ENCODE measurements at regions not wholly inside any gene's neighbourhood (a gene's known extent, or its start where the extent isn't known, plus 50 kb on each side); places are given as distances from the start of the nearest gene placed in this dataset.

DNA sequence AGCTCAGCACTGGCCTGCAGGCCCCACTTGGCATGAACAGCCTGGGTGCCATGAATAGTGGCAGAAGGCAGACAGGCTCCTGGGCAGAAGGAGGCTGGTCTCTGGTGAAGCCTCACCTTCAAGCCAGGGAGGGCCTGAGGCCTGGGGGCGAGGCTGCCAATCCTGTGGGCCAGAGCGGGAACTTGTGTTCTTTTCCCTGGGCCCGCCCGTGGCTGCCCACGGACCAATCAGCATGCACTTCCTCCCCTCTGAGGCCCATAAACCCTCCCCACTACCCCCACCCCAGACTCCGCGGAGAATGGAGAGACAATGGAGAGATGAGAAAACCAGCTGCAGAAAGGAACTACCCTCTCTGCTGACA is 283.8 kb upstream of the ROBO1 start:
- TF ChIP-seq, protein P1, sequence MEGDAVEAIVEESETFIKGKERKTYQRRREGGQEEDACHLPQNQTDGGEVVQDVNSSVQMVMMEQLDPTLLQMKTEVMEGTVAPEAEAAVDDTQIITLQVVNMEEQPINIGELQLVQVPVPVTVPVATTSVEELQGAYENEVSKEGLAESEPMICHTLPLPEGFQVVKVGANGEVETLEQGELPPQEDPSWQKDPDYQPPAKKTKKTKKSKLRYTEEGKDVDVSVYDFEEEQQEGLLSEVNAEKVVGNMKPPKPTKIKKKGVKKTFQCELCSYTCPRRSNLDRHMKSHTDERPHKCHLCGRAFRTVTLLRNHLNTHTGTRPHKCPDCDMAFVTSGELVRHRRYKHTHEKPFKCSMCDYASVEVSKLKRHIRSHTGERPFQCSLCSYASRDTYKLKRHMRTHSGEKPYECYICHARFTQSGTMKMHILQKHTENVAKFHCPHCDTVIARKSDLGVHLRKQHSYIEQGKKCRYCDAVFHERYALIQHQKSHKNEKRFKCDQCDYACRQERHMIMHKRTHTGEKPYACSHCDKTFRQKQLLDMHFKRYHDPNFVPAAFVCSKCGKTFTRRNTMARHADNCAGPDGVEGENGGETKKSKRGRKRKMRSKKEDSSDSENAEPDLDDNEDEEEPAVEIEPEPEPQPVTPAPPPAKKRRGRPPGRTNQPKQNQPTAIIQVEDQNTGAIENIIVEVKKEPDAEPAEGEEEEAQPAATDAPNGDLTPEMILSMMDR (IDR thresholded peaks at IDR 0.05): no peak
- TF ChIP-seq ZFX (IDR thresholded peaks at IDR 0.05; ENCODE audit: borderline replicate concordance): no peak

Measured in 22Rv1 (cell line).